ENCODE measurements at regions not wholly inside any gene's neighbourhood (a gene's known extent, or its start where the extent isn't known, plus 50 kb on each side); places are given as distances from the start of the nearest gene placed in this dataset.
"Not testable (repeated sequence)": the region's sequence is repeated elsewhere in the genome, so short reads cannot be mapped to it uniquely, and the experiment has no call there.

DNA sequence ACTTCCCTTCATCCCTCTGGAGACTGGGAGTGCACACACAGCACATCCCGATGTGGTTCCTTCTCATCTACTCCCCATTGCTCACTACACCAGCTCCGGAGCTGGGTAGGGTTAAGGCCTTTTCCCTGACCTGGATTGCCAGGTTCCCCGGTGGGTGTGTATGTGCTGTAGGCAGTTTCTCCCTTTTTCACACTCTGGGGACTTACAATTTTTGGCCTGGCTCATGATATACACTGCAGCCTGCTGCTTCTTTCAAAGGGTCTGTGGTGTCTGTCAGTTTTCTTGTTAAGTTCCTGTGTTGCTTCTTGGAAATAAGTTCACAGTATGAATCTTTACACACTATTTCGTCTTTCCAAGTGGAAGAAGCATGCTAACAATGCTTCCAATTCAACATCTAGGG is 405.5 kb downstream of the UTRN start:
- no peak for DNase-seq

DNA sequence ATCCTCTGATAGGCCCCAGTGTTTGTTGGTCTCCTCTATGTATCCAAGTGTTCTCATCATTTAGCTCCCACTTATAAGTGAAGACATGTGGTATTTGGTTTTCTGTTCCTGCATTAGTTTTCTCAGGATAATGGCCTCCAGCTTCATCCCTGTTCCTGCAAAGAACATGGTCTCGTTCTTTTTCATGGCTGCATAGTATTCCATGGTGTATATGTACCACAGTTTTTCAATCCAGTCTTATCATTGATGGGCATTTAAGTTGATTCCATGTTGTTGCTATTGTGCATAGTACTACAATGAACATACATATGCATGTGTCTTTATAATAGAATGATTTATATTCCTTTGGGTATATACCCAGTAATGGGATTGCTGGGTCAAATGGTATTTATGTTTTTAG is 406.9 kb downstream of the UTRN start:
- not testable (repeated sequence) for DNase-seq

DNA sequence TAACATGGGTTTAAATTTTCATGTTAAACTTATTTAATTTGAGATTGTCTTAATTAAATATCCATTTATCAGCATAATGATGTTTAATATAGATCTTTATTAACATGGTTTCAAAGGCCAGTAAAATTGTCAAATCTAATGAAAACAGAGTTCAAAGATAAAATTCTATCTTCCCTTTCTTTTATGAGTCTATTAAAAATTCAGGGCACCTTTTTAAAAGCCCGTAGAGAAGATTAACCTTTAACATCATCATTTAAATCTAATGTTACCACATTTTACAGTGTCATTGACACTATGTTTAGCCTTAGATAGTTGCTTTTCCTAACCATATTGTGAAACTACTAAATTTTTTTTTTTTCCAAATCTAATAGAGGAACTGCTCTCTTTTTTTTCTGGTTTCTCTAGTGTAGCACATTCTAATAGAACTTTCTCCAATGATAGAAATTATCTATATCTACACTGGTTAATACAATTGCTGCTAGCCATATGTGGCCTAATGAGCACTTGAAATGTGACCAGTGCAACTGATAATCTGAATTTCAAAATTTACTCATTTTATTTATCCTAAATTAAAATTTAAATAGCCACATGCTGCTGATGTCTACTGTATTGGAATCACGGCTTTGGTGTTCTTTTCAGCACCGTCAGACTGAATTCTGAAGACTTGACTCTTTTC is 410.9 kb downstream of the UTRN start:
- DNase-seq: no peak

DNA sequence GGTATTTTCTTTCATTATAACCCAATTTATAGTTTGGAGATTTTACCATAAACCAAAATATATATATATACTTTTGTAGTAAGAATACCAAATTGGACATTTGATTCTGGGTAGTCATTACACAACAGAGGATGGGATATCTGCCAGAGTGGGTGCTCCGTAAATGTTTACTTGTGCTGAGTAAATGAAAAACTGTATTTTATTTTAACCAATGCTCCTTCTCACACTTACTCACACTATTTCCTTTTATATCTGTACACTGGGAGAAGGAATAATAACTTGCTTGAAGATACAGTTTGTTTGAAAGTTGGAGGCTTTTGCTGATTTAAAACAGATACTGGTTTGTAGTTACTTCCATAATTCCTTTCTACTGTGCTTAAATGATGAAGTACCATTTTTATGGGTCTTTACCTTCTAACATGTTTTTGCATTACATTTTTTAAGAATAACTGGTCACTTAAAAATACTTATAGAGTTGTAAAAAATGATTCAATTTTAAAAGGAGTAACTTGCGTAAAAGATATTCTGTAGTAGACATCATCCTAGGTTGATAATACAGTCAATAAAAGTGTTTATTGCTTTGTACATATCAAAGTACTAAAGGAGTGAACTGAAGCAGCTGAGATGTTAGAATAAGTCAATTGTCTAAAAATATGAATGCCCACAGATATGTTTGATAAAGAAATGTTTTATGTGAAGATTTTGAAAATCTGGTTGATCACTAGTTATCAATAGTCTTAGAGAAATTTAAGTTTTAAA is 411.7 kb downstream of the UTRN start:
- DNase-seq: no peak

DNA sequence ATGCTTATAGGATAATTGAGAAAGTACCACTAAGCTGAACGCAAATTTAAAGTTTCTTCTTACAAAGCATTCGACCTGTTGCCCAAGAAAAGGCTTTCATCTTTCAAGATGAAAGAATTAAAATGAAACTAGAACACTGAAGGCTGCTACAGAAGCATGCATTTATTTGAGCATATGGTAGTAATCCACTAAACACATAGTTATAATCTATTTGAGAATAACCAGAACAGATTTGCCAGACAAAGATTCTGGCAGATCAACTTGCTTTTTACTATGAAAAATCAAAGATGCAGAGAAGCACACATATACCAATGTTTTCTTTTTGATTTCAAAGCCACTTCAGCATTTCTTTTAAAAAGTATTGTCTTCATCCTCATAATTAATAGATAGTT is 412.2 kb downstream of the UTRN start:
- DNase-seq: no peak

DNA sequence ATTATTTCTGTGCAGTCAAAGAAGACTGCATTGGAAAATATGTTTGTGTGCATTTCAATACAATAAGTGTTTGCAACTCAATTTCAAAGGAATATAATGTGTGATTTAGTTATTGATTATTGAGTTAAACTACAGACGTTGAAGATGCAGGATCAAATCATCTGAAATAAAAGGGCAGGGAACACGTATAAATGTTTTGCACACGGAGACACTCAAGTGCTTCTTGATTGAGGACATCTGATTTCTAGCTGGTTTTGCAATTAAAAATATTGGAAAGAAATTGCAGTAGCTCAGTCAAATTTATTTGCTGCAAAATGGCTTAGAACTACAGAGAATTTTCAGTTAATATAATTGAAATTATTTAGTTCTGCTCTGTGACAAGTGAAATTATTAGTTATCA is 412.7 kb downstream of the UTRN start:
- DNase-seq: no peak

DNA sequence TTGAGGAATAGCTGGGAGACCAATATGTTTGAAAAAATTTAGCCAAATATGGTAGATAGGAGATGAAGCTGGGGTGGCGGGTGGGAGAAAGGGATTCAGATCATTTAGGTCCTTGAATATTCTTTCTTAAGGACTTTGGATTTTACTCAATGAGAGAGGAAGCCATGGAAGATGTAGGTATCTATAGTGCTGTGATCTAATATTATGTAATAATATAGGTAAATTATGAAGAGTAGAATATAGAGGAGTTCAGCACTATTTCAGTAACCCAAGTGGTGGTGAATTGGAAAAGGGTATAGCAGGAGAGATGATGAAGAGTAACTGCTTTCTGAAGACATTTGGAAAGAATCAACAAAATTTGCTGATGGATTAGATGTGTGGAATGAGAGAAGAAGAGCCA is 417.6 kb downstream of the UTRN start:
- no peak for DNase-seq

DNA sequence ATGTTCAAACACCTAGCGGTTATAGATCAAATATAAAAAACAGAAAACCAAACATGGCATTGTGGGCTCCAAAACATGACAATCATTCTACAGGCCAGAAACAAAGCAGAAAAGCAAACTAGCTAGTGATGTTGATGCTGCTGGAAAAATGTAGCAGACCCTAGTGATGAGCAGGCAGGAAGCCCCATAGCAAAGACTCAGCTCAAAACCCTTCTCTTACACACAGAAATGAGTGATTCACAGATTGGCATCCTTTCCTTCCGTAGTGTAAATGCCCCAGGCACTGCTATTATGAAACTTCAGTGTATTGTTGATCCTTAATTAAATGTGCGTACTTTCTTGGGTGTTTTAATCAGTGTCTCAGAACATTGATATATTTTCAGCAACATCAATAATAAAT is 425.1 kb downstream of the UTRN start:
- DNase-seq: no peak

DNA sequence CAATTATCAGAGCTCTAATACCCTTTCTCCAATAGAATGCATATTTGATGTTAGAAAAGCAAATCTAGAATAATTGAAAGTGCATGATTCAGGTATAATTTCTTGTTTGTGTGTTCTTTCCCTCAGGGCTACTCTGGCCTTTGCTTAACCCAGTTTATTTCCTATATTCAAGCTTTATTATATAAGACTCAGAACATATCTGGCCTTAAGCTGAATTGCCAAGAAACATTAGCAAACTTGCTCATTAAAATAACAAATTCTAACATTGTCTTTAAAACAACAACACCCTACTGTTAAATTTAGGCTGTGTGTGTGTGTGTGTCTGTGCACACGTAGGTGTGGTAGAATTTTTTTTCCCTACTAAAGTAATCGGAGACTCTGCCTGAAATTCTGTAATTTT is 426.5 kb downstream of the UTRN start:
- no peak for DNase-seq

DNA sequence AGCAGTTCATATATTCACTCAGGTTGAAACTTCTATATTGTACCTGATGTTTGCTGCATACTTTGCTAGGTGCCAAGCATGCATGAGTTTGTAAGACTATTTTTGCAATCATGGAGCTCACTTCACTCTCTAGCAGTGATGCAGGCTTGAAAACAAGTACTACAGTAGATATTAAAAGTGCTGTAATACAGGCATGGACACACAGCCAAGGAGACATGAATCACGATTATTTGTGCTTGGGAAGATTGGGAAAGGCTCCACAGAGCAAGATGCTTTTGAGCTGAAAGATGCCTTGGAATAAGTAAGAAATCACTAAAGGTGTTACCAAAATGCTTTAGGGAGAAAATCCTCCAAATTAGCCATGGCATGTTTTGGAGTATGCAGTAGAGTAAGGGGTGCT is 427.4 kb downstream of the UTRN start:
- no peak for DNase-seq

DNA sequence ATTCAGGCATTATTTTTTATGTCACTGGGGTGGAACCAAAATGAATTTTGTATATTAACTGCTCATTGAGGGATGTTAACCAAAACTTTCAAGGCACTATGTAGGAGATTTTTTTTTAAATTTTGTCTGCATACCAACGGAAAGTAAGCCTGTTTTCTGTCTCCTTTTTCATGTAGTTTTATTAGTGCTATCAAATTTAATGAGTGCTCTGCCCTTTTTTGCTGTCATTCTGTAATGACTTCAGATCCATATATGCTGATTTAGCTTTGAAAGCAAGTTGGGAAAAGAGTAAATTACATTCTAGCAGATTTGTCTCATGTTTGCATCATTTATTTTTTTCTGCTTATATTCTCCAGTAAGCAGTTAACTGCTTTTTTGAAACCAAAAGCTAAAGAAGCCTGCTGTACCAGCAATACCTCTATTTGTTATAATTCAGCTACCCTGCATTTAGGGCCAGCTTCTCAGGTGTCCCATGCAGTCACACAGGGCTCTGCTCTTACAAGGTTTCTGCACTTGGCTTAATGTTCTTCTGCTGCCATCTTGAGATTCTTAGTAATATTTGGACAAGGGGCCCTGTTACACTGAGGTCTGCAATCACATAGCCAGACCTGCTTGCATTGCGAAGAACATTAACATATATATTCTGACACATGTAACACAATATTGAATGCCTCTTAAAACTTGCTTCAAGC is 429.0 kb downstream of the UTRN start:
- no peak for DNase-seq

DNA sequence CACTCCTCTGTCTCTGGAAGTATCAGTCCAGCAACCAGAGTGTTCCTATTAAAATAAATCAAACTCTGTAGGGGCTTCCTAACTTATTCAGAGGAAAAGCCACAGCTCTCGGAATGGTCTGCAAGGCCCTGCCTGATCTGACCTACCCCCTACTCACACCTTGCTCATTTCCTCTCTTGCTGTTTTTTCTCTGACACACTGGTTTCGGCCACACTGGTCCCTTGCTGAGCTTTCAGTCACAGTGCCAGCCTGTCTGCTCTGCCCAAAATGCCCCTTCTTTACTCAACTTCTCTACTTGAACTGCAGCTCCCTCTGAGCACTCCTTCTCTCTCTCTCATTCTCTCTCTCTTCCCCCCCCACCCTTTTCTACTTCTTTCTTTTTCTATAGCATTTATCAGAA is 430.2 kb downstream of the UTRN start:
- no peak for DNase-seq

DNA sequence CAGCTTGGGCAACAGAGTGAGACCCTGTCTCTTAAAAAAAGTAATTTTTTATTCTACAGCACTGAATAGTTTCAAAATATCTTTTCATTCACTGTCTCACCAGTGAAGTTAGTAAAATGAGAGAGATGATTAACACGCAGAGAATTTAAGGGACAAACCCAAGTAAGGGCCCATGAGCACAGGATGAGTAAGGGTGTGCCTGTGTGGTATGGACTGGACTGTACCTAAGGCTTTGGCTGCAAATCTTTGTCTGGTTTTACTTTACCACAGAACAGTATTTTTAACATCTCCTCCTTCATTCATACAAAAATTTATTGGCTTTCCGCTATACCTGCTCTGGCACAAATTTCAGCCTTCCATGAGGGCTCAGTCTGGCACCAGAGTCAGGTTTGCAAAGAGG is 433.3 kb downstream of the UTRN start:
- DNase-seq: no peak

DNA sequence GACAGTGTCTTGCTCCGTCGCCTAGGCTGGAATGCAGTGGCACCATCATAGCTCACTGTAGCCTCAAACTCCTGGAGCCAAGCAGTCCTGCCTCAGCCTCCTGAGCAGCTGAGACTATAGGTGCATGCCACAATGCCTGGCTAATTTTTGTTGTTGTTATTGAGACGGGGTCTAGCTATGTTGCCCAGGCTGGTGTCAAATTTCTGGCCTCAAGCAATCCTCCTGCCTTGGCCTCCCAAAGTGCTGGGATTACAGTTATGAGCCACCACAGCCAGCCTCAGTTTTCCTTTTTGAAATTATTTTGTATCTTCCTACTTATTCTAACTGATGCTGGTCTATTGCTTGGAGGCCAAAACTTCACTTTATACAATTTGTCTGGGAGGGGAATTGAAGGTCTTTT is 436.1 kb downstream of the UTRN start:
- no peak for DNase-seq

DNA sequence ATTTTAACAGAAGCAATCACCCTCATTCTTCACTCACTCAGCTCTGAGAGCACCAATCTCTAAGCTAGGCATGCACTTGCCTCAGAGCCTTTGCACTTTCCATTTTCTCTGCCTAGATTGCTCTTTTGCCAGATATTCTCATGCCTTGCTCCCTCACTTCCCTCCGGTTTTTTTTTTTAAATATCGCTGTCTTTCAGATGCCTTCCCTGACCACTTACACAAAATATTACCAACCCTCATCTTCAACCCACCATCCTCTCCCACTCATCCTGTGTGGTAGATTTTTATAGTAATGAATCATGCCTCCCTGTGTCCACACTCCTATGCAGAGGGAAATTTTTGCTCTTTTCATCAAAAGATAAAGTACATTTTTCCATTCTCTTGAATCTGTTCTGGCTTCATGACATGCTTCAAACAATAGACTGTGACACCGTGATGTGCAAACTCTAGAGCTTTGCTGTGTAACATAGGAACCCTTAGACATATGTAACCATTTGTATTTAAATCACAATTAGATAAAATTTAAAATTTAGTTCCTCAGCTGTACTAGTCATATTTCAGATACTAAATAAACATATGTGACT is 437.1 kb downstream of the UTRN start:
- no peak for DNase-seq

DNA sequence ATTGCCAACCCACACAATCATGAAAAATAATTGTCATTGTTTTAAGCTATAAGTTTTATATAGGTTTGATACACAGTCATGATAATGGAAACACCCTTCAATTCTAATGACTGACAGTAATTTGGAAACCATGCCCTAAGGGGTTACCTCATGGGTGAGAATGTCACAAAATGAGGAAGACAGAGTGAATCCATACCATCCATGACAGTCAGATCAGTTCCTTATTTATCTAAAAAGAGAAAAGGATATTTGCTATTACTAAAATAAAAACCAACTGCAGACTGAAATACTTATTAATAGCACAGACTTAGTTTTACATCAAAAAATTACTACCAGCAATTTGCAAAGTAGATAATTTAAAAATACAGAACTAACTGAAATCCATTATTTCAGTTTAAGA is 437.8 kb downstream of the UTRN start:
- no peak for DNase-seq

DNA sequence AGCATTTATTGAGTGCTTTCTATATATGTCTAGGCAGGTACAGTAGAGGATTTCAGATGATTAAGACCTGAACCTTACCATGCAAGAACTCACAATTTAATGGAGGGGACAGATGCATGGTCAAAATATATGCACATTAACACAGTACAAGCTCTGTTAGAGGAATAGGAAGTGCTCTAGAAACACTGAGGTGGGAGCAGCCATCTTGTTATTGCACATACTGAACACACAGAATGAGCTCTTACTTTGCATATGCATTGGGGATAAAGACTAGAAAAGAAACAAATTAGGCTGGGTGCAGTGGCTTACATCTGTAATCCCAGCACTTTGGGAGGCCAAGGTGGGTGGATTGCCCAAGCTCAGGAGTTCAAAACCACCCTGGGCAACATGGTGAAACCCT is 438.3 kb downstream of the UTRN start:
- DNase-seq: no peak

DNA sequence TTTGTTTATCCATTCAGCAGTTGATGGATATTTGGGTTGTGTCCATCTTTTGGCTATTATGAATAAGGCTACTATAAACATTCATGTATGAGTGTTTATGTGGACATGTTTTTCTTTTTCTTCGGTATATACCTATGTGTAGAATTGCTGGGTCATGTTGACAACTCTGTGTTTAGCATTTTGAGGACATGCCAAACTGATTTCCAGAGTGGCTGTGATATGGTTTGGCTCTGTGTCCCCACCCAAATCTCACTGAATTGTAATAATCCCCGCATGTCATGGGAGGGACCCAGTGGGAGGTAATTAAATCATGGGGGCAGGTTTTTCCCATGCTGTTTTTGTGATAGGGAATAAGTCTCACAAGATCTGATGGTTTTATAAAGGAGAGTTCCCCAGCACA is 439.7 kb downstream of the UTRN start:
- DNase-seq: no peak

DNA sequence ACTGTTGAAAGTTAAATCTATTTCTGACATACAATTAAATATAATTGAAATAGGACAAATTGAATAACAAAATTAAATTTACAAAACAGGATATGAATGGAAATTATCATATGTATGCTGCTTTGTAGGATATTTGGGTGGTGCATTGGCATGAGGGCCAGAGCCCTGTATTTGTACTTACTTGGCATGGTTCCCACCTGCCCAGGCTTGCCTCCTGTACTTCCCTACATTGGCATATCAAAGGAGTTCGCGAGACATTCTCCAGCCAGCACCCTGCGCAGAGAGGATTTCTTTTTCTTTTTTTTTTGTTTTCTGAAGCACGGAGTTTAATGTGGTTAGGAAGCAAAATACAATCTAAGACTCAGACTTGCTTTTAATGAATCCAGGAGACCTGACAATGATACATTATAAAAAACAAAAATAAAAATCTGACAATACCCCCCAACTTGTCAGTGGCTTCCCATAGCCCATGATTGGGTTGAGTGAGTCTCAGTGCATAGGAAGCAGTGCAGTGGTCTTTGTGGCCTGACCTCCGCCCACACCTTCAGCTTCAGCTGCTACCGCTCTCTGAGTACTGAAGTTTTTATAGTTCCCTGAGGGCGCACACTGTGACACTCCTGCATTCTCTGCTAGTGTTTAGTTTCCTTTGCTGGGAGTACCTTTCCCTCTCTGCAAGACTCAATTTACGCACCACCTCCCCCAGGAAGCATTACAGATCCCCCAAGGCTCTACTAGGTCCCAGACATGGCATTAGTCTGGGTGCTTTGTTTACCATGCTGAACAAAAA is 440.8 kb downstream of the UTRN start:
- no peak for DNase-seq

DNA sequence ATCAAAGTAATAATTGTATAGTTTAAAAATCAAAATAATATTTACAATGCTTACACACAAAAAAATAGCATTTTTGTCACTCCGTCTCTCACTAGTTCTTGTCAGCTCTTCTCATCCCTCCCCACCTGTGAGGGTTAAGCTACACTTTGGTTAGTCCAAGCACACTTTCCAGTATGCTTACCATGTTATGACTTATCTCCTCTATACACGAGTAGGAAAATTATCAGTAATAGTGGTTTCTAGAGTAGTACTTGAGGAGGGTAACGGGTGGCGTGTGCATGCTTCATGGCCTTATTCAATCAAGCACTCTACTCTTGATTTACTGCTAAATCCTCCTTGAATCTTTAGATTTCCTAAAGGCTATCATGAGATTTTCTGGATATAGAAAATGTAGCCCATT is 443.7 kb downstream of the UTRN start:
- no peak for DNase-seq

DNA sequence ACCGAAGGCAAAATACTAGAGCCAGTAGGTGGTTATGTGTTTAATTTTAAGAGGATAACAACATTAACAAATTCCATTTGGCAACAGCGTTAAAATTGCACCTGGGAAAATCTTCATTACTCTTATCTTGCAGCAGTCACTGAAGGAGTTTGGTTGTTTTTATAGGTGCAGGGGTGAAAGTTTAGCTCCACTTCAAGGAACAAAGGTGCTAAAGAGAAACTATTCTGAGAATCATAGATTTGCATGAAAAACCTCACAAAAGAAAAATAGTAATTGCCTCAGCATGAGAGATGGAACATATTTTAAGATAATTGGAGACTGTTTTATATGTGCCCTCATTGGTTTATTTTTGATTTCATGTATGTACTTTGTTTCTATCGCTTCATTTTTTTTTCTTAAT is 444.4 kb downstream of the UTRN start:
- DNase-seq: no peak

DNA sequence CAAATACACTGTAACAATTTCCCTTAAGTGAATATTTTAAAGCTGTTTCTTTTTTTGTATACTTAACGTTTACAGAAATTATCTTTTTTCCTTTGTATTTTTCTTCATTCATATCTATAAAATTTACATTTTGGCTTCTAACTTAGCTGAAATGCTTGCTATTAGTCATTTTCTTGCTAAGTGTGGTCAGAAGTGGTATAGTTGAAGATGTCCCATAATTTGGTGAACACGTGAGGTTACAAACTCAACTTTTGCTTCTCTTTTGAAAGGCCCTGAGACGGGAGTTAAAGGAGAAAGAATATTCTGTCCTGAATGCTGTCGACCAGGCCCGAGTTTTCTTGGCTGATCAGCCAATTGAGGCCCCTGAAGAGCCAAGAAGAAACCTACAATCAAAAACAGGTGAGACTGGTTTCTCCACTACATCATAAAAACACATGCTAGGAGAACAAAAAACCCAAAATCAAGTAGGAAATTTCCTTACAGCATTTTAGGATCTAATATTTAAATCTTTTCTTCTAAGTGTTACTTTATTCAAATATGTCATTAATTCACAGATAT is 445.0 kb downstream of the UTRN start:
- DNase-seq: no peak

DNA sequence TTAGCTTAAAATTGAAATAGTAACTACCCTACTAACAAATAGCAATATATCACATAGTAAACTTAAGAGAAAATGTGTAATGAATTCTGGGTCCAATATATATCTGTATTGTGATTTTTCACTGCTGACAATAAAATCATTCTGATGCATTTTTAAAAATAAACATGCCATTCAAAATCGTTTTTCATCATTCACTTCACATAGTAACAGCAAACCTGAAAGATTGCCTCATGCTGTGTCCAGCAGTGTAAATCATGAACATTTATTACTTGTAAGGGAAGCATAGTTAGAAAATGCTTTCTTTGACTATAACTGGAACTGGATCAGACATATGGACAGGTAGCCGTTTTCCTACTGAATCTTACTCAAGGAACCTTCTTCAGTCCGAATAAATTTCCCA is 446.1 kb downstream of the UTRN start:
- DNase-seq: no peak

Measured in activated CD4-positive, alpha-beta T cell treated with anti-CD3 and anti-CD28 coated beads for 4 hours (primary cell).